Breast epithelium (tissue), 3 donors: ENCODE measurements at regions not wholly inside any gene's neighbourhood (a gene's known extent, or its start where the extent isn't known, plus 50 kb on each side); places are given as distances from the start of the nearest gene placed in this dataset.

Experiments used
- POLR2A ChIP-seq: fragments of 450-650 bp; IDR thresholded peaks from one replicate; pipeline ENCODE4 v1.6.1; 2016; ENCODE audit warnings: antibody characterized with exemption, mild to moderate bottlenecking, moderate library complexity
- POLR2AphosphoS5 ChIP-seq, 3 donors: sonication (generic); formaldehyde crosslinking; IDR thresholded peaks; one replicate each; pipeline ENCODE4 v1.6.1; 2017; ENCODE audit warnings: antibody characterized with exemption in 3 of 3
- TF ChIP-seq, protein P1 (sequence below), 3 donors: fragments of 450-650 bp; IDR thresholded peaks; one replicate each; pipeline ENCODE4 v1.5.1; 2016 to 2017; ENCODE audit warnings: antibody characterized with exemption in 3 of 3, mild to moderate bottlenecking in 3 of 3, moderate library complexity in 3 of 3

DNA sequence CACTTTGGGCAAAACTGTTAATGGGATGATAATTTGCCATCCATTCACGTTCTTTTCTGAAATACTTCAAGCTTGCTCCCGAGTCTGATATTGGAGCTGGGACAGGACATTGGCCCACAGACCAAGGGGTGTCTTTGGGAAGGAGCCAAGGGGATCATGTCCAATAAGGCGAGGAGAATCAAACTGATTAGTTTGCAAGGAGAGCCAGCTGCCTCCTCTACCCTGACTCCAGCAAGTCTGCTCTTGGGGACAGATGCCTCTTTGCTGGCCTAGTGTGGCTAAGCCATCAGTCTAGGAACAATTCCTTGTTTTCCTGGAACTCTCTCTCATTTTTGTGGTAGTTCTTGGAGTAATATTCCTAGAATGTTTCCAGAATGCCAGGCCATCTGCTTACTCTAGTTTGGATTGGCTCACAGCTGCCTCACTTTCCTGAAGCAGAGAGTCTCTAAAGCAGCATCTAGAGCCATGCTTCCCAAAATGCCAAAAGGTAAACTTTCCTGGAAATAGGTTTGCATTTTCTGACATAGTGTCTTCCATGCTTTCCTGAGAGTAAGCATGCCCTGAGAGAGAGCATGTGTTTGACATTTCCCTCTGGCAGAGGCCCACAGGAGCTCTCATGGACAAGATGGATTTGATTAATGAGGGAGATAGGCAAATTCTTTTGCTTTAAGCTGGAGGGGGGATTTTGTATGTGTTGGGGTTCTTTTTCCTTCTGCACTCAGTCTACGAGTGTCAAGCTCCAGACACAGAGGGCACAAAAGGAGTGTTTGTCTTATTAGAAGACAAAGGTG is 145.6 kb downstream of the GDAP2 start:
- TF ChIP-seq, protein P1, sequence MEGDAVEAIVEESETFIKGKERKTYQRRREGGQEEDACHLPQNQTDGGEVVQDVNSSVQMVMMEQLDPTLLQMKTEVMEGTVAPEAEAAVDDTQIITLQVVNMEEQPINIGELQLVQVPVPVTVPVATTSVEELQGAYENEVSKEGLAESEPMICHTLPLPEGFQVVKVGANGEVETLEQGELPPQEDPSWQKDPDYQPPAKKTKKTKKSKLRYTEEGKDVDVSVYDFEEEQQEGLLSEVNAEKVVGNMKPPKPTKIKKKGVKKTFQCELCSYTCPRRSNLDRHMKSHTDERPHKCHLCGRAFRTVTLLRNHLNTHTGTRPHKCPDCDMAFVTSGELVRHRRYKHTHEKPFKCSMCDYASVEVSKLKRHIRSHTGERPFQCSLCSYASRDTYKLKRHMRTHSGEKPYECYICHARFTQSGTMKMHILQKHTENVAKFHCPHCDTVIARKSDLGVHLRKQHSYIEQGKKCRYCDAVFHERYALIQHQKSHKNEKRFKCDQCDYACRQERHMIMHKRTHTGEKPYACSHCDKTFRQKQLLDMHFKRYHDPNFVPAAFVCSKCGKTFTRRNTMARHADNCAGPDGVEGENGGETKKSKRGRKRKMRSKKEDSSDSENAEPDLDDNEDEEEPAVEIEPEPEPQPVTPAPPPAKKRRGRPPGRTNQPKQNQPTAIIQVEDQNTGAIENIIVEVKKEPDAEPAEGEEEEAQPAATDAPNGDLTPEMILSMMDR (IDR thresholded peaks at IDR 0.05): no peak
- TF ChIP-seq POLR2A (no peak), POLR2AphosphoS5 (IDR thresholded peaks at IDR 0.05) (no peak)
